ENCODE measurements at regions not wholly inside any gene's neighbourhood (a gene's known extent, or its start where the extent isn't known, plus 50 kb on each side); places are given as distances from the start of the nearest gene placed in this dataset.

GRCh38 chr7:145092766-145093165 is 256.9 kb upstream of the TPK1 start:
- Histone ChIP-seq H4K20me1 (ENCODE audit: control insufficient read depth, insufficient read depth, low read length, poor library complexity, severe bottlenecking) (no peaks in the 10 kb centered on the region), H3K79me2 (ENCODE audit: control insufficient read depth, insufficient read depth, low read length) (no peaks in the 10 kb centered on the region), H3K27me3 (replicated peaks in 1 of 4; ENCODE audit: control extremely low read depth in 1 of 4, control insufficient read depth in 3 of 4, insufficient read depth in 4 of 4, low read length in 3 of 4) (no peaks in the 10 kb centered on the region), H3K4me1 (ENCODE audit: control insufficient read depth in 2 of 2, insufficient read depth in 2 of 2, low read length in 2 of 2) (no peaks in the 10 kb centered on the region), H3K4me3 (ENCODE audit: control extremely low read depth in 1 of 5, extremely low read depth in 1 of 5, insufficient read depth in 1 of 5, low read depth in 2 of 5, low read length in 4 of 5) (no peak overlapping the region), H2AFZ (ENCODE audit: insufficient read depth, low read depth, low read length, poor library complexity, severe bottlenecking) (no peak overlapping the region), H3K27ac (ENCODE audit: low read length in 2 of 2) (no peak overlapping the region), H3K9ac (ENCODE audit: low read length) (no peak overlapping the region), H3K4me2 (replicated peaks; ENCODE audit: low read depth, low read length, poor library complexity, severe bottlenecking) (no peak overlapping the region), H3K36me3 (replicated peaks in 1 of 2; ENCODE audit: control extremely low read depth in 1 of 2, control insufficient read depth in 1 of 2, extremely low read depth in 1 of 2, insufficient read depth in 2 of 2, low read length in 1 of 2) (no peaks in the 10 kb centered on the region), H3K9me3 (ENCODE audit: control extremely low read depth in 1 of 3, control insufficient read depth in 2 of 3, insufficient read depth in 1 of 3, low read length in 2 of 3) (no peaks in the 10 kb centered on the region)
- Mint-ChIP-seq H3K27me3 (no peaks in the 10 kb centered on the region), H3K9me3 (ENCODE audit: insufficient read depth) (no peaks in the 10 kb centered on the region), H3K4me3 (no peak overlapping the region), H3K4me1 (no peaks in the 10 kb centered on the region), H3K27ac (no peak overlapping the region)
- intact Hi-C loops (cut with micrococcal nuclease): no loop called here
- 100% methylated on average over 1 of the region's 4 CpGs for WGBS (ENCODE audit: insufficient coverage)
- ChIA-PET POLR2A (no interaction called here), CTCF (no interaction called here)
- ATAC-seq (ENCODE audit: low read depth): no peak
- DNase-seq: no peak
- TF ChIP-seq CTCF (IDR thresholded peaks at IDR 0.05) (no peak), EZH2 (IDR thresholded peaks at IDR 0.05; ENCODE audit: borderline replicate concordance, insufficient read depth, low read depth, low read length, poor library complexity, severe bottlenecking) (no peak)

GRCh38 chr7:145088111-145088745 is 252.4 kb upstream of the TPK1 start:
- DNase-seq (no peak), ATAC-seq (ENCODE audit: low read depth) (no peak)
- Mint-ChIP-seq H3K27ac (no peak overlapping the region), H3K4me1 (no peaks in the 10 kb centered on the region), H3K9me3 (ENCODE audit: insufficient read depth) (no peaks in the 10 kb centered on the region), H3K27me3 (no peaks in the 10 kb centered on the region), H3K4me3 (no peak overlapping the region)
- Histone ChIP-seq H3K36me3 (replicated peaks in 1 of 2; ENCODE audit: control extremely low read depth in 1 of 2, control insufficient read depth in 1 of 2, extremely low read depth in 1 of 2, insufficient read depth in 2 of 2, low read length in 1 of 2) (no peaks in the 10 kb centered on the region), H3K4me2 (replicated peaks; ENCODE audit: low read depth, low read length, poor library complexity, severe bottlenecking) (no peak overlapping the region), H3K9me3 (ENCODE audit: control extremely low read depth in 1 of 3, control insufficient read depth in 2 of 3, insufficient read depth in 1 of 3, low read length in 2 of 3) (peaks cover 0 to 6% (median 0%) of the 10 kb centered on the region in 3 donors), H3K4me1 (ENCODE audit: control insufficient read depth in 2 of 2, insufficient read depth in 2 of 2, low read length in 2 of 2) (no peaks in the 10 kb centered on the region), H4K20me1 (ENCODE audit: control insufficient read depth, insufficient read depth, low read length, poor library complexity, severe bottlenecking) (no peaks in the 10 kb centered on the region), H3K9ac (ENCODE audit: low read length) (no peak overlapping the region), H3K27ac (ENCODE audit: low read length in 2 of 2) (no peak overlapping the region), H3K4me3 (ENCODE audit: control extremely low read depth in 1 of 5, extremely low read depth in 1 of 5, insufficient read depth in 1 of 5, low read depth in 2 of 5, low read length in 4 of 5) (no peak overlapping the region), H3K79me2 (ENCODE audit: control insufficient read depth, insufficient read depth, low read length) (no peaks in the 10 kb centered on the region), H2AFZ (ENCODE audit: insufficient read depth, low read depth, low read length, poor library complexity, severe bottlenecking) (no peak overlapping the region), H3K27me3 (replicated peaks in 1 of 4; ENCODE audit: control extremely low read depth in 1 of 4, control insufficient read depth in 3 of 4, insufficient read depth in 4 of 4, low read length in 3 of 4) (no peaks in the 10 kb centered on the region)
- CTCF ChIA-PET: no interaction called here
- no peak for TF ChIP-seq EZH2 (IDR thresholded peaks at IDR 0.05; ENCODE audit: borderline replicate concordance, insufficient read depth, low read depth, low read length, poor library complexity, severe bottlenecking)
- TF ChIP-seq CTCF (IDR thresholded peaks at IDR 0.05): no peak
- intact Hi-C loops (cut with micrococcal nuclease): no loop called here
- POLR2A ChIA-PET: no interaction called here
- WGBS (ENCODE audit: insufficient coverage): no CpG with 5 or more reads among the region's 3 CpGs
